Karpas-422 (cell line): ENCODE measurements at regions not wholly inside any gene's neighbourhood (a gene's known extent, or its start where the extent isn't known, plus 50 kb on each side); places are given as distances from the start of the nearest gene placed in this dataset.
"Not testable (repeated sequence)": the region's sequence is repeated elsewhere in the genome, so short reads cannot be mapped to it uniquely, and the experiment has no call there.

Experiments
- DNase-seq: peaks from one replicate; pipeline ENCODE4 v3.0.0-alpha.2; 2015
- H2AFZ ChIP-seq: fragments of 200-600 bp; sonication (generic); 2 replicates; pipeline ENCODE4 v1.6.1; 2014; ENCODE audit warnings: antibody characterized with exemption, low read length, mixed read lengths
- H3K27ac ChIP-seq: fragments of 200-600 bp; sonication (generic); 2 replicates; pipeline ENCODE4 v1.5.1; 2014; ENCODE audit warnings: mild to moderate bottlenecking, low read length, moderate library complexity
- H3K27me3 ChIP-seq: fragments of 200-600 bp; sonication (generic); 2 replicates; pipeline ENCODE4 v1.6.1; 2014; ENCODE audit warnings: low read length, mixed read lengths
- H3K36me3 ChIP-seq: fragments of 200-600 bp; sonication (generic); 2 replicates; pipeline ENCODE4 v1.6.1; 2014; ENCODE audit warnings: low read length, mixed read lengths; ENCODE audit not compliant: insufficient read depth
- H3K4me1 ChIP-seq: fragments of 200-600 bp; sonication (generic); 2 replicates; pipeline ENCODE4 v1.6.1; 2014; ENCODE audit warnings: mild to moderate bottlenecking, low read length, mixed read lengths
- H3K4me2 ChIP-seq: fragments of 200-600 bp; sonication (generic); 2 replicates; pipeline ENCODE4 v1.6.1; 2014; ENCODE audit warnings: low read length, low read depth, mild to moderate bottlenecking; ENCODE audit not compliant: poor library complexity, severe bottlenecking
- H3K4me3 ChIP-seq: fragments of 200-600 bp; sonication (generic); 2 replicates; pipeline ENCODE4 v1.5.1; 2014; ENCODE audit warnings: mild to moderate bottlenecking, antibody characterized with exemption, low read length, mixed read lengths
- H3K79me2 ChIP-seq: fragments of 200-600 bp; sonication (generic); 2 replicates; pipeline ENCODE4 v1.6.1; 2014; ENCODE audit warnings: mild to moderate bottlenecking, low read length, mixed read lengths
- H3K9ac ChIP-seq: fragments of 200-600 bp; sonication (generic); 2 replicates; pipeline ENCODE4 v1.6.0; 2014; ENCODE audit warnings: low read length
- H3K9me2 ChIP-seq: fragments of 200-600 bp; sonication (generic), shearing (Covaris generic); replicated peaks from 2 replicates; pipeline ENCODE4 v1.6.0; 2014; ENCODE audit warnings: mild to moderate bottlenecking, low read length, moderate library complexity; ENCODE audit not compliant: insufficient read depth
- H3K9me3 ChIP-seq: fragments of 300-700, 200-600 bp; sonication (generic); 2 replicates; pipeline ENCODE4 v1.6.1; 2014; ENCODE audit warnings: low read length, mixed read lengths
- H4K20me1 ChIP-seq: fragments of 200-600 bp; sonication (generic); 2 replicates; pipeline ENCODE4 v1.6.1; 2014; ENCODE audit warnings: mild to moderate bottlenecking, antibody characterized with exemption, low read length, low read depth; ENCODE audit not compliant: insufficient read depth

- H3K9me2 ChIP-seq, result no peaks in the 10 kb centered on the region
- H2AFZ ChIP-seq, result no peak overlapping the region
- H3K27me3 ChIP-seq, result no peaks in the 10 kb centered on the region
- H3K4me2 ChIP-seq, result no peak overlapping the region
- H3K9me3 ChIP-seq, result no peaks in the 10 kb centered on the region
- H3K36me3 ChIP-seq, result no peaks in the 10 kb centered on the region
- no peaks in the 10 kb centered on the region for H3K79me2 ChIP-seq
- H4K20me1 ChIP-seq, result no peaks in the 10 kb centered on the region
- no peak for DNase-seq
- no peak overlapping the region for H3K9ac ChIP-seq
- no peak overlapping the region for H3K27ac ChIP-seq
- H3K4me1 ChIP-seq, result no peaks in the 10 kb centered on the region
- H3K4me3 ChIP-seq, result no peak overlapping the region
Observed at GRCh38 chr17:20706751-20707373, 127.3 kb downstream of the CDRT15L2 start.

GRCh38 chr17:20708821-20709220 lies 129.3 kb downstream of the CDRT15L2 start:
- H3K9me3 ChIP-seq, DNase-seq, H3K27ac ChIP-seq, H3K4me3 ChIP-seq, H3K4me1 ChIP-seq, H3K27me3 ChIP-seq, H3K9me2 ChIP-seq, H3K4me2 ChIP-seq, H4K20me1 ChIP-seq, H3K9ac ChIP-seq, H2AFZ ChIP-seq, H3K79me2 ChIP-seq, H3K36me3 ChIP-seq: not testable (repeated sequence)

- H3K9me2 ChIP-seq, H3K4me3 ChIP-seq: not testable (repeated sequence)
Observed at GRCh38 chr17:20716481-20716880, 137.0 kb downstream of the CDRT15L2 start.

GRCh38 chr17:20721171-20721570 lies 141.6 kb downstream of the CDRT15L2 start:
- Histone ChIP-seq H3K9me3 (no peaks in the 10 kb centered on the region), H3K9ac (no peak overlapping the region), H4K20me1 (no peaks in the 10 kb centered on the region), H3K4me3 (no peak overlapping the region), H3K4me1 (no peaks in the 10 kb centered on the region), H3K27ac (no peak overlapping the region), H3K9me2 (no peaks in the 10 kb centered on the region), H3K36me3 (no peaks in the 10 kb centered on the region), H3K4me2 (no peak overlapping the region), H3K79me2 (no peaks in the 10 kb centered on the region), H2AFZ (no peak overlapping the region), H3K27me3 (no peaks in the 10 kb centered on the region)
- no peak for DNase-seq

More at GRCh38 chr17:20716481-20716880, 137.0 kb downstream of the CDRT15L2 start:
- not testable (repeated sequence) for H2AFZ ChIP-seq, H3K36me3 ChIP-seq, H3K9ac ChIP-seq, H3K4me1 ChIP-seq, H3K9me3 ChIP-seq, DNase-seq, H3K4me2 ChIP-seq, H4K20me1 ChIP-seq, H3K27ac ChIP-seq, H3K27me3 ChIP-seq, H3K79me2 ChIP-seq

- not testable (repeated sequence) for H3K27ac ChIP-seq, H2AFZ ChIP-seq, H3K9me3 ChIP-seq, H3K36me3 ChIP-seq, H3K79me2 ChIP-seq, H3K4me2 ChIP-seq, H4K20me1 ChIP-seq, H3K4me3 ChIP-seq, H3K9ac ChIP-seq, H3K4me1 ChIP-seq, H3K27me3 ChIP-seq, DNase-seq, H3K9me2 ChIP-seq
Observed at GRCh38 chr17:20724391-20724790, 144.9 kb downstream of the CDRT15L2 start.

- not testable (repeated sequence) for H3K4me3 ChIP-seq, H3K36me3 ChIP-seq, H3K27me3 ChIP-seq, H3K9me3 ChIP-seq, H3K4me2 ChIP-seq, H3K9me2 ChIP-seq, H3K9ac ChIP-seq, H3K79me2 ChIP-seq, H3K27ac ChIP-seq, H3K4me1 ChIP-seq, DNase-seq, H4K20me1 ChIP-seq, H2AFZ ChIP-seq
Observed at GRCh38 chr17:20727201-20727600, 147.7 kb downstream of the CDRT15L2 start.

GRCh38 chr17:20728181-20728580 lies 148.7 kb downstream of the CDRT15L2 start:
- no peaks in the 10 kb centered on the region for H3K9me2 ChIP-seq
- no peak overlapping the region for H2AFZ ChIP-seq
- H3K4me2 ChIP-seq, result no peak overlapping the region
- no peak overlapping the region for H3K27ac ChIP-seq
- H3K36me3 ChIP-seq, result no peaks in the 10 kb centered on the region
- no peak overlapping the region for H3K4me3 ChIP-seq
- H3K4me1 ChIP-seq, result no peaks in the 10 kb centered on the region
- H4K20me1 ChIP-seq, result no peaks in the 10 kb centered on the region
- no peak overlapping the region for H3K9ac ChIP-seq
- no peaks in the 10 kb centered on the region for H3K79me2 ChIP-seq
- no peaks in the 10 kb centered on the region for H3K27me3 ChIP-seq
- no peaks in the 10 kb centered on the region for H3K9me3 ChIP-seq
- no peak for DNase-seq

GRCh38 chr17:20731131-20731530 lies 151.6 kb downstream of the CDRT15L2 start:
- not testable (repeated sequence) for H3K79me2 ChIP-seq, H3K4me3 ChIP-seq, H3K27me3 ChIP-seq, H3K4me1 ChIP-seq, H3K9me2 ChIP-seq, H3K36me3 ChIP-seq, H4K20me1 ChIP-seq, DNase-seq, H2AFZ ChIP-seq, H3K27ac ChIP-seq, H3K9ac ChIP-seq, H3K9me3 ChIP-seq, H3K4me2 ChIP-seq

GRCh38 chr17:20733923-20734322 lies 154.4 kb downstream of the CDRT15L2 start:
- Histone ChIP-seq H2AFZ (no peak overlapping the region), H3K9me2 (no peaks in the 10 kb centered on the region), H3K9ac (no peak overlapping the region), H3K9me3 (no peaks in the 10 kb centered on the region), H3K27me3 (no peaks in the 10 kb centered on the region), H3K4me1 (peaks cover 6% of the 10 kb centered on the region), H3K79me2 (no peaks in the 10 kb centered on the region), H3K4me2 (no peak overlapping the region), H3K36me3 (no peaks in the 10 kb centered on the region), H3K4me3 (no peak overlapping the region), H4K20me1 (no peaks in the 10 kb centered on the region), H3K27ac (no peak overlapping the region)
- no peak for DNase-seq
